GM21381 (cell line): ENCODE measurements at regions not wholly inside any gene's neighbourhood (a gene's known extent, or its start where the extent isn't known, plus 50 kb on each side); places are given as distances from the start of the nearest gene placed in this dataset.

Source experiments
- ATAC-seq: cut with Tn5 transposase; IDR thresholded peaks from one replicate; pipeline ENCODE4 v1.9.1; 2021; ENCODE audit warnings: mild to moderate bottlenecking, moderate library complexity; ENCODE audit not compliant: unreplicated experiment

DNA sequence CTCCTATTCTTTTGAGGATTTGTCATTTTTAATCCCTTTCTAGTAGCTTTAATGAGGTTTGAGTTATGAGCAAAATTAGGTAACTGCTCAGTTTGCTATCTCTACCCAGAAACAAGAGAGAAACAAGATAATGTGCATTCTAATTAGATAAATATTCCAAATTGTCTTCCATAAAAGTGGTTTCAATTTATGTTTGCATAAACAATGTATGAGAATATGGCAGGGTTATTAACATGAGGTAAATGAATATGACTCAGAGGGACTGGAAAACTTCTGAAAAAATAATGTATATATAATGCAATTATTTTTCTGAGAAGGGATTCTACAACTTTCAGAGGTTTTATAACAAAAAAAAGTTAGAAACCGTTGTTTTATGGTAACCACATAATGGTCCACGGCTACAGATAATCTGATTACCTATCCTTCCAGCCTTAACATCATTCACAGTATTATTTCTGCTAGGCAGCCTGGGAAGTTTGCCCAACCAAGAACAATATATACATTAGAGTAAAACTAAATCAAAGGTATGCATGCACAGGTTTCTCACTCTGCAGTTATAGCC, 101.2 kb downstream of the CRPPA start:
- ATAC-seq: no peak

DNA sequence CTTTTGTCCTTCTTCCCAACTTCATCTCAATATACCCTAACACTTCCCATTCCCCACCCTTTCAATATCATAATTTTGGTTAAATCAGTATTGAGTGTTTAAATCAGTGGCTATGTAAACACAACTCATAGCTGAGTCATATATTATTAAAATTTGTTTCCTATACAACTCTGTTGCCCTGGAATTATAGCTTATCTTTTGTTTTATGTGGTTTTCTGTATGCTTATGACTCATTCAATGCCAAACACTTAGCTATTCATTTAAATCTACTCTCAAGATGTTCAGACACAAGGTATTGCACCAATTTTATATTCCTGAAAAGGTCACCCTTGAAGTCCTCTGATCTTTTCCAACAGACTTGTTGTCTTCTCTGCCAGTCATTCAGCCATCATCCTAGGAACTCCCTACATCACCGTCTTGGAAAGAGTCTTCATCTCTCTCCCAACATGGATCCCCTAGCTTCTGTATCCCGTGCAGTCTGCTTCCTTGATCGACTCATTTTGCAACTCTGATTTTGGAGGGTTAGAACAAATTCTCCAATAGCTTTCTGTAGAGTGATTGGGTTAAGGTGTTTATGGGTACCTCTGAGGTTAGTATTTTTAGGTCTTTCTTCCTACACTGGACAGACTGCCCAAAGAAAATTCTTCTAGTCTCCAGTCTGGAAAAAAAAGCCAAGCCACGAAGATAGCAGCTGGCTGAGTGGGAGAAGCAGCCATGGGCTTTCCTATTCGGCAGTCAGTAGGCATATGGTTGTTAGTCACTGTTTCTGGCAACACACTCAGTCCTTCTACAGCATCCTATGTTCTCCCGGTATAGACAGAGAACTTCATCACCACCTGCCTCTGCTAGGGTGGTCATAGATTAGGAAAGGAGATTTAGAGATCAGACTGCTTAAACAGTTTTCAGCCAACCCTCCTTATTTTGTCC, 102.1 kb downstream of the CRPPA start:
- ATAC-seq: no peak

- no peak for ATAC-seq
These were observed 102.9 kb downstream of the CRPPA start for GRCh38 chr7:16318463-16318862.

GRCh38 chr7:16317406-16317805, 103.9 kb downstream of the CRPPA start:
- ATAC-seq: no peak

- no peak for ATAC-seq
These were observed 106.1 kb downstream of the CRPPA start for GRCh38 chr7:16315280-16315679.

GRCh38 chr7:16309129-16309528, 112.2 kb downstream of the CRPPA start:
- ATAC-seq: no peak

- ATAC-seq: no peak
These were observed 120.0 kb downstream of the CRPPA start for GRCh38 chr7:16301291-16301690.

GRCh38 chr7:16300361-16300895, 120.9 kb downstream of the CRPPA start:
- no peak for ATAC-seq

DNA sequence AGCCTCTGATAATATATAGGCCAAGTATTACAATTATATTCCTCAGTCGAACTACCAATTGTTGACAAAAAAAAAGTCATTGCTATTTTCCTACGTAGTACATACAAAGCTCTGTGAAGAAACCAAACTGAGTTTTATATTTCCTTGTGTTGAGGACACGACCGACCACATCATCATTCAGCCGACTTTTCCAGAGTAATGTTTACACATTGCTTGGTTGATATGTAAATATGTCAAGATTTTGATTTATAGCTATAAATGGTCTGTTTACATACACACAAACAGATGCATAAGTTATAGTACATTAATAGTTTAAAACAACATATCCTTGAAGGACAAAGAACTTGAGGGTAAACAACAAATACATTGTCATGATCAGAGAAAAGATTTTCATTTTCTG, 121.5 kb downstream of the CRPPA start:
- ATAC-seq: no peak

DNA sequence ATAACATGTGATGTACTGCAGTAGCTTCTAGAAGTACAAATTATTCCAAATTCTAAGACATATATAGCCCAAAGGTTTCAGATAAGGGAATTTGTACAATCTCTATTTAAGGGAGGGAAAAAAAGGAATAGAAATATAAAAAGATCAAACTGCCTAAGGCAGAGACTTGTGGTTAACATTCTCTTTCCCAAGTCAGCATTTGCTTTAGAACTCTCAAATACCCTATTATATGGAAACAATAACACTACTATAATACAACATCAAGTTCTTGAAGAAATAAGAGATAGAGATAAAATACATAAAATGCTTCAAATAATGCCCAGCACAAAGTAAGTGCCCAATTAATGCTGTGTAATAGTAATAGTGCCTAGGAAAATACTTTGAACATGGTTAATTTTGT, 123.1 kb downstream of the CRPPA start:
- no peak for ATAC-seq

DNA sequence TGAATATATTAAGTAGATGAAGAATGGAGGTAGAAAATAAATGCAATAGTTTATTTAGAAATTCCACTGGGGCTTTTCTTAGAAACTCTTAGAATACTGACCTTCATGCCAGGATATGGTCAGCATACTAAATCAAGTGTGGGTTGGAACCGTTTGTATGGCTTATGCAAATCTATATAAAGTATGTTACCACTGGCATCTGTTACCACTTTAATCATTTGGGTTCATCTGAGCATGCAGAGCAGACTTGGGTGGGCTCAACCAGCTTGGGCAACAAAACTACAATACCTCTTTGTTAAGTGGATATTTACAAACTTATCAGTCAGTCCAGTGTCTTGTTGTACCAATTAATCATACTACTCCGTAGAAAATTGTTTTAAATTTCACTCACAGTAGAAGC, 125.8 kb downstream of the CRPPA start:
- ATAC-seq: no peak

- no peak for ATAC-seq
These were observed 127.5 kb downstream of the CRPPA start for GRCh38 chr7:16293669-16294425.

DNA sequence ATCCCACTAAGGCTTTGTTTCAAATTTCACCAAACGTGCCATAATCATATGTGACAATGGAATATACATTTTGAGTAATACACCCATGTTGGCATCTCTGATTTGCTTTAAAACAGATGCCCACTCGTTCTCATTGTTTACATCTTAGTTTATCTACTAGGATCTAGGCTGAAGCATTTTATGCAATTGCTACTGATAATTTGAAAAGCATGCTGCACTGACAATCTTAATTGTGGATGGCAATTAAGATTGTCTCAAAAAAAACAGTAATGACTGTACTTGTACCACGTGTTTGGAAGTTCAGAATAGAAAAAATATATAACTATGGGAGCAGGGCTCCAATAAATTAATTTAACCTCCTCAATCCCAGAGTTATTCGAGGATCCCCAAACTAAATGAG, 136.8 kb downstream of the CRPPA start:
- no peak for ATAC-seq

DNA sequence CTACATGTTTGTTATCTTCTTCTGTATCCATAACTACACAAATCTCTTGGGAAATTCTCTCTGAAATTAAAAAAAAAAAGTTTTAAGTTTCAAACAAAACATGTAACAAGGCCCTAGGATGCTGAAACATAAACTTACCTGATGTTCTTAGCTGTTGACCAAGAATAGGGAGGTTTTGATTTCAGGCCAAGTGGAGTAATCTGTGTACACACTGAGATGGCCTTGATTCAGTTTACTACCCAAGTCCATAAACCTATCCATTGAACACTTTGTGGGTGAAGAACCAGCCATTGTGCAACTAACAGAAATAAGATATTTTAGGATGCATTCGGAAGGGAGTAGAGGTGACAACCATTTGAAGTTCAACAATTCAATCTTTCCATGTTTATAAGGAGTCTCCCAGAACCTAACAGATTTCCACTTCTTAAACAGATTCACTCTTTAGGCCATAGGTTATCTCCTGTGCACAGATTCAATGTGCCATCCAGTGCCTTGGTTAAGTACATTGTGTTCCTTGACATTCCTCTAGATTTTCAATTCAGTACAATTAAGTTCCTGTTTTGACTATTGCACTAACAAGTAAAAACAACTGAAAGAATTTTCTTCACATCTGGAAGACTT, 143.1 kb downstream of the CRPPA start:
- ATAC-seq: no peak

- ATAC-seq: no peak
These were observed 149.2 kb downstream of the CRPPA start for GRCh38 chr7:16271990-16272665.

- peak; percentile 62 for ATAC-seq
These were observed 149.9 kb downstream of the CRPPA start for GRCh38 chr7:16271355-16271915.

- no peak for ATAC-seq
These were observed 150.5 kb downstream of the CRPPA start for GRCh38 chr7:16270844-16271243.

DNA sequence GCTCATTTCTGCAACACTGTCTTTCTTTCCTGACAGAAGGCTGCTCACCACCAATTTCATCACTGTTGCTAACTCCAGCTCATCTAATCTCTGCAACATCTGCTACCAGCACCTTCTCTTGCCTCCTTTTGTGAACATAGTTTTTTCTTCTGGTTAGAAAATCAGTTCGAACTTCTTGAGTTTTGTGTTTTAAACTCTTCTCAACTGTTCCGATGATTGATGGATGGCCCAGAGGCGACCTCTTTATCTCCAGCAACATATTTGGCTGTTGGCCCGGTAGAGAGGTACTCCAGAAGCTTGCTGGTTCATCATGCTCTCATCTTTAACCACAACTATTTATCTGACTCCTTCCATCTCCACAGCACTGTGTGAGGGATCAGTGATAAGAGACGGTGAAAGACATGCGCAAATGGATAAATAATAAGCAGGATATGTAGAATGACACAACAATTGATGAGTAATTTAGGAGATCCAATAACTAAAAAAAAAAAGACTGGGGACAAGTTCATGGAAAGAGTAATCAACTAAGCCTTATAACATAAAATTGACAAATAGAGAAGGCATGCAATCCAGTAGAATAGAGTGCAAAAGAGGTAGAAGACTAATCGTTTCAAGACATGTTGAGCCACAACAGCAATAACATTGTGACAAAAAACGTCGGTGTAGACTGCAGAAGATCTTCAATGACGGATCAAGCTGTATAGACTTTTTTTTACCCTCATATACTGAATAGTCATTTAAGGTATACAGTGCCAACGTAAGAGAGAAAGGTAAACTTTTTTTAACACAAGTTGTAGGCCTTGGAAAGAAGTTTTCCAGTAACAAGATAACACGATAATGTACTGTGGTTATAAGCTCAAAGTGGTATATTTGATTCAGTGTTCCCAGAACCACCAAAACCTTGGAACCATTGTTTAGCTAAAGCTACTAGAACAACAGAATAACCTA, 152.2 kb downstream of the CRPPA start:
- ATAC-seq: no peak
